Muscle of arm (tissue), 1 donor: ENCODE measurements at regions not wholly inside any gene's neighbourhood (a gene's known extent, or its start where the extent isn't known, plus 50 kb on each side); places are given as distances from the start of the nearest gene placed in this dataset.

Experiments used
- DNase-seq: peaks from one replicate; pipeline ENCODE4 v3.0.0-alpha.2; 2013

DNA sequence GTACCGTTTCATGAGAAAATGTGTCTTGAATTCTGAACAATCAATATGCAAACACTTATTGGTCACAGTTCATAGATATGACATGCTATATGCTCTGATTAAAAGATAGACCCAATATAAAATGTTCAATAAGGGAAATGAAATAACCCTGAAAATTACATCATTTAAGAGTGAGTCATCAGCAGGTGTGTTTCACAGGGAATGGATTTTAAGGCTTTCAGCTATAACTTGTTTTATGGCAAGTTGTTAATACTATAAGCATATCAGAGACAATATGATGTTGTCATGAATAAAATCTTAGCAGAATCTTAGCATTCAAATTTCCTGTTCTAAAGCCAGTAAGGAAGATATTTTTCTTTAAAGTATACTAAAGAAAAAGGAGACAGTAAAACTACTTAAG lies 483.4 kb upstream of the PCDH9 start:
- DNase-seq, result no peak

DNA sequence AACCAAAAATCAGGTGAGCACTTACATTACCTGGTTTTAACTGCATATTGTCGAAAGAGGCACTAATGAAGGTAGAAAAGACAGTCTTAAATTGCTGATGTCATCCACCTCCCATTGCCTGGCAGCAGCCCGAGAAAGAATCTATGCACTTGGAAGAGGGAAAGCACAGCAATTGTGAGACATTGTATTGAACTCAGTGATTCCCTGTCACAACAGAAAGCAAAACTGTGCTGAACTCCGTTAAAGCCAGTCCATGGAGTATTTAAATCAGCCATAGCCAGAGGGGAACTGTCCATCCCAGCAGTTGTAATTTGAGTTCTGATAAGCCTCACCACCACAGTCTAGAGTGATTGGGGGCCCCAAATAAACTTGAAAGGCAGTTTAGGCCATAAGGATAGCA lies 466.6 kb upstream of the PCDH9 start:
- no peak for DNase-seq

DNA sequence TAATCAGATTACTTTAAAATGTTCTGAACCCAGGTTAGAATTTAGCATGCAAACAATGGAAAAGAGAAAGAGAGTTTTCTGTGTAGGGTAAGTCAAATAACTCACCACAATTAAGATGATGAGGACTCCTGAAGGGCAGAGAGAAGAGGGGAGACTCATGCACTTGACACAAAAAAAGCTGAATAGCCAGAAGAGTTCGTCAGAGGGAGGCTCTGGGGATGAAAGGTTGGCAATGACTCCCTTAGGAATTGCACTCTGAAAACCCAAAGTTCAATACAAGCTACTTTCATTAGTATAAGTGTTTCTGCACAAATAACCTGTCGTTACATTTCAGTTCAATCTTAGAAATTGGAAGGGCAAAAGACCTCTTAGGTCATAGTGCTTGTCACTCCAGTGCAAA lies 434.4 kb upstream of the PCDH9 start:
- DNase-seq, result no peak

DNA sequence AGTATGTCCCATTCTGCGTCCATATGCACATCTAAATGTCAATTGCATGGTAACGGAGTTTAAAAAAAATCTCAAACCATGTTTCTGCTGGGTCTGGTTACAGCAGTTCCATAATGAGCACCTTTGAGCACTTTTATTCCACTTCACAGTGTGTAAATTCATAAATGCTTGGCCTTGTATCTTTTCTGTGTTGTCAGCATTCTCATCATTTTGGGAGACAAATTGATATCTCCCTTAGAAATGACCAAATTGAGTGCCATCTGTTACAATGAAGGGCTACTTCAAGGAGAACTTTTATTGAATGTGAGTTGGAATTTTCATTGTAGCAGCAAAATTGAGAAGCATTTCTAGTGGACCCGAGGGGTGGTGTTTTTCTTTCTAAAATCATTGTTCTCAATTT lies 432.9 kb upstream of the PCDH9 start:
- DNase-seq, result no peak

DNA sequence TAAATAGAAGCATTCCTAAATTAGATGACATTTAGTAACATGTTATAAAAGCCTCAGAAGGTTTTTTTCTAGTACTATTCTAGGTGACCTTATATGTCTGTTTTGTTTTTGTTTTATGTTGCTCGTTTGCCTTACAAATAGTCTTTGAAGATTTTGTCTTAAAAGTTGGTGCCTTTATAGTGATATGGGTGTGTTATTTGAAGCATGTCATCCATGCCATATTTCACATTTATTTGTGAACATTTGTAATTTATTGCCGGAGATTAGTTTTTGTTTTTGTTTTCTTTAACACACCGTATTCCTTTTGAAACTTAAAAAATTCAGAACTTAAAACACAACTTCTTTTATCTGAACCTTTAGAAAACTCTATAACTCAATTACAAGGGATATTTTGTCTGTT lies 422.8 kb upstream of the PCDH9 start:
- no peak for DNase-seq

DNA sequence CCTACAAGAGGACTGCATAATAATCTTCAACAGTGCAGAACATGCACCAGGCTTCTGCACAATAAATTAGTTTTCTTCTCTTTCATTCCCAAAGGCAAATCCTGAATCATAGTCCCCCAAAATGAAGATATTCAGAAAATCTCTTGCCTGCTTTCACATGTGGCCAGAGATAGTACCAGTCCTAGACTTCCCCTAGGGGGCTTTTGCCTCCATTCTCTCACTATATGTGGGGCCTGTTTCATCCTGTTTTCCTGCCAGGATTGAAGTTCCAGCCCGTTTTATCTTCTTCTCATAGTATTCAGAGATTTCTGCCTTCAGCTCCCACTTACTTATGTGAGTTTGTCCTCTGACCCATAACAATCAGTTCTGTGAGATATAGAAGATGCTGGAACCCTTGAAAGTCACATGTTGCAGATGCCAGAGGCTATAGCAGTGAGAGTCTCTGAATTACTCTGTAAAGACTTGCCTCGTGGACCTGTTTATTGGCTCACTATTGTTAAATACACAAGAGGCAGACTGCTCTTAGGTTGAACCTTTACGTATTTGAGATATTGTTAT lies 421.9 kb upstream of the PCDH9 start:
- DNase-seq, result no peak

DNA sequence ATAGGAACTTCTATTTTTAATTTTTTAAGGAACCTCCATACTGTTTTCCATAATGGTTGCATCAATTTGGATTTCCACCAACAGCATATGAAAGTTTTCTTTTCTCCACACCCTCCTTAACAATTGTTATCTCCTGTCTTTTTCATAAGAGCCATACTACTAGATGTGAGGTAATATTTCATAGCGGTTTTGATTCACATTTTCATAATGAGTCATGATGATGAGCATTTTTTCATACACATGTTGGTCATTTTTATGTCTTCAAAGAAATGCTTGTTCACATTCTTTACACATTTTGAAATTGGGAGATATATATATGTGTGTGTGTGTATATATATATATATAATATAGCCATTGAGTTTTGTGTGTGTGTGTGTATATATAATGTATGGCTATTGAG lies 420.3 kb upstream of the PCDH9 start:
- no peak for DNase-seq

DNA sequence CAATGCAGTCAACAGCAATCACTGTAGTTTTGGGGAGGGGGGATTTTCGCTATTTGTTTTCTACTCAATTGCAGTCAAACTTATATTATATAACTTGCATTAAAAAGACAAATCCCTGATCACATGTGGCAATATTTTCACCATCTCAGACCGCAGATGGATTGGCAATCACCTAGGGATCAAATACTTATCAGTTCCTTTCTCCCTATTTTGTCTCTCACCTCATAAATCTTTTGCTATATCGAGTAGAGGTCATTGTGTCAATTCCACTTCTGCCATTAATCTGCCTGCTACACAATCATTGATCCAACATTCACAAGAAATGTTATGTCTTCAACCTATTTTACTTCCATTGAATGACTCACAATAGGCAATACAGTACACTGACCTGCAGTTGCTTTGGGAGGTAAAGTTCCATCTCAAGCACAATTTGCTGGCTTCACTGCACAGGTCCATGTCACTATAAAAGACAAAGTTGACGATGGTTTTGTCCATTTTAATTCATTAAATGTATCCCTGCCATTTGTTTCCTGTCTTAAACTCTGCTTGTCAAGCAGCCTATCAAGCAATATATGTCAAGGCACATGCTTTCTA lies 415.8 kb upstream of the PCDH9 start:
- no peak for DNase-seq

DNA sequence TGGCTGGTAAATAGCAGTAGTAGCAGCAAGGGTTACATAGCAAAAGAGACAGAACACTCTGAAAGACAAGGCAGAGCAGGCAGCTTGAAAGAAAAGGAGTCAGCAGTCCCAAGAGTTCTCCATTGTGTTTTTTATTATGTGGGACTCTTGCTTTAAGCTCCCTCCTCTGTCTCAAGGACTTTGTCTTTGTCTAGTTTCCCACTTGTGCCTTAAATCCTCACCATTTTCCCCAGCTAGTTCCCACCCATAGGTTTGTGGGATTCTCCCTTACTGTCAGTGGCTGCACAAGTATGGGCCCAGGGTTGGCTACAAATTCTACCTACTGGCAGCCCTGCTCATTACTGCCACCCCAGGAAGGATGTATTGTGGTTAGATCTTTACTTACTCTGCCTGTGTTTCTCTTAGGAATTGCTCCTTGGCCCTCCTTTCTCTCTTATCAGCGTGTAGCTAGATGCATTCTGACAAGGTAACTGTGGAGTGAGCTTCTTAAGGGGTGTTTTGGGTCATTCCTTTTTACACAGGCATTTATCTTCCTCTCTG lies 413.4 kb upstream of the PCDH9 start:
- no peak for DNase-seq

DNA sequence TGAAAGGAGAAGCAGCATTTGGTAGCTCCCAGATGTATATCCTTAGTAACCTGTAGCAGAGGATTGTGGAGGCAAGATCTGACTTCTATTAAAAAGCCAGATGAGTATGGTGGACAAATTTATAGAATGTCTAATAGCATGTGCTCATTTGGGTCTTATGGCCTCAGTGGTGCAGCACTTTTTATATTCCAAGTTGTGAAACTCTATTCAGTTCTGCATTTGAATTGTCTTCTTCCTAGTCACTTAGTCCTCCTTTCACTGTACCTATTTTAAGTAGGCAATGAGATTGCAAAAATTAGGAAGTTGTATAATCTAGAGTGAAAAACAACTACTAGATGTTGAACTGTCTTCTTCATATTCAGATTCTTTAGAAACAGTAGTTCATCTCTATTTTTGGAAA lies 412.5 kb upstream of the PCDH9 start:
- no peak for DNase-seq

DNA sequence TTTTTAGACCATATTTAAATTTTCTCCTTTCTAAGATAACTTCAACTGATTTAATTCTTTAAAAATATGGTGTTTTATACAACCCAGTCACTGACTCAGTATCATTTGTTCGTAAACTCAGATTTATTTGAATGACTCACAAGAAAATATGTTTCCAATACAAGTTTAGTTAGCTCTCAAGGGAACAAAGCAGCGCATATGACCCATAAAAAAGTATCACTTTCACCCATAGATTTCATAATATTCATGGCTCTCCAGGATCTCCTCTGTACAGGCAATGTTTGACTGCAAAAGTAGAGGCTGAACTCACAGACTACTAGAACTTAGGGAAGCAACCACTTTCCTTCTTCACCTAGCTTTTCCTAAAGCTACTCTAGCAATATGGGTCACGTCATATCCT lies 405.6 kb upstream of the PCDH9 start:
- no peak for DNase-seq

DNA sequence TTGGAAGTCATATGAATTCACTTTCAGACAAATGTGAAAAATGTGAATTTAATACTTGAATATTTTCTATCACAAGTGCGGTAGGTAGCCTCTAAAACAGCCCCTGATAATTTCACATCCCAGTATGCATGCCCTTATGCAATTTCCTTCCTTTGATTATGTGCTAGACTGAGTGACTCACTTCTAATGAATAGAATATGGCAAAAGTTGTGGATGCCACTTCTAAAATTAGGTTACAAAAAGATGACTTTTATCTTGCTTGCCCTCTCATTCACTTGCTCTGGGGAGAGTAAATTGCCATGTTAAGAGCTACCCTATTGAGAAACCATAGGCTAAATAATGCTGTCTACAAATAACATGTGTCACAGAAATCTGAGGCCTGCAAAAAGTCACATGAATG lies 402.5 kb upstream of the PCDH9 start:
- DNase-seq, result no peak

DNA sequence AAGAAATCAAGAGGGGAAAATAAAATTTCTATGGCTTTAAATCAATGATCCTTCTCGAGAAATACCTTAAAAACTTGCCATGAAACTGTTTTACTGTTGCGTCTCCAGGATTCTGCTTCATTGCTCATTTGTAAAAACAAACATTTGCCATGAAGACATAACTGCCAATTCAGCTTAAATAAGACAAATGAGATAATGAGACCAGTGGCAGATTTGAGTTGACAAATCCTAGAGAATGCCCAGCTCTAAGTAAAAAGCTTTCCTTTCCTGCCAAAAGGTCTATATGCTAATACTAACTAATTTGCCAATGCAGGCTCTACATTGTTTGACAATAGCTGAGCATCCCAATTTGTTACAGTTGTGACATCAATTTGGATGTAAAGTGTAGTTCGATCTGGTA lies 400.5 kb upstream of the PCDH9 start:
- no peak for DNase-seq

DNA sequence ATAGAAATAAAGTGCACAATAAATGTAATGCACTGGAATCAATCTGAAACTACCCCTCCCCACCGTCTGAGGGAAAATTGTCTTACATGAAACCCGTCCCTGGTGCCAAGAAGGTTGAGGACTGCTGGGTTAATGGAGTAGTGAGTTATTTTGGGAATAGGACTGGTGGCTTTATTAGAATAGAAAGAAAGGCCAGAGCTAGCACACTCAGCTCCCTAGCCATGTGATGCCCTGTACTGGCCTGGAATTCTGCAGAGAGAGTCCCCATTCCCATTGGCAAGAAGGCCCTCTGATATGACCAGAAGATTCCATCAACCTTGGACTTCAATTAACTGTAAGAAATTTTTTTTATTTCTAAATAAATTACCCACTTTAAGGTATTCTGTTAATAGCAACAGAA lies 393.5 kb upstream of the PCDH9 start:
- DNase-seq, result no peak

DNA sequence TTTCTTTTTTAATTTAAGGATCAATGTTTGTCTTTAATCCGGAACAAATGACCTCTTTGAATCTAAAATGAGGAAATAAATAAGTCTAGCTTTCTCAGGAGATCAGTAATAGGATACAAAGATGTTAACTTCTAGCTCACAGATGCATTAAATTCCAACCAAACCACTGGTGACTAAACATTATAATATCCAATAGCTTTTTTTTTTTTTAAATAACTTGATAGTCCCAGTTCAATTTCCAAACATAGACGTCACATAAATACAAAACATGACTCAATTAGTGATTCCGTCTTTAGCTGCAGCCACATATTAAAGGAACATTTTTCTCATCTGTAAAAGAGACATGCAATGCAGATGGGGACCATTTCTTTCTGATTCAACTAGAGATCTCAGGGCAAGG lies 390.5 kb upstream of the PCDH9 start:
- DNase-seq, result no peak

DNA sequence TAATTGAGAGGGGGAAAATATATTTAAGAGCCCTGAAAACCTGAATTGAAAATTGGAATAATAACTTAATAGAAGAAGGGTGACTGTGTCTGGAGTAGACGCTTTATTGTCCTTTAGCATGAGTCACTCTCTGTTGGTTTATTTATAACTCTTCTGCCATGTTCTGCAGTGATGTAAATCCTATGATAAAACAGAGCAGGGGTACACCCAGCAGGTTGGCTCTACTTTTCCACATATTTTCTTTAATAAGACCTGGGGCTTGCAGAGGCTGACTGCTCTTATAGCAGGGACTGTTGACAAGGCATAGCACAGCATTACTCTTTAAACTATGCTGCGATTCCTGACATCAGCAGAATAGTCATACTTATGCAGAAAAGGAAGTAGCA lies 389.9 kb upstream of the PCDH9 start:
- DNase-seq, result no peak

DNA sequence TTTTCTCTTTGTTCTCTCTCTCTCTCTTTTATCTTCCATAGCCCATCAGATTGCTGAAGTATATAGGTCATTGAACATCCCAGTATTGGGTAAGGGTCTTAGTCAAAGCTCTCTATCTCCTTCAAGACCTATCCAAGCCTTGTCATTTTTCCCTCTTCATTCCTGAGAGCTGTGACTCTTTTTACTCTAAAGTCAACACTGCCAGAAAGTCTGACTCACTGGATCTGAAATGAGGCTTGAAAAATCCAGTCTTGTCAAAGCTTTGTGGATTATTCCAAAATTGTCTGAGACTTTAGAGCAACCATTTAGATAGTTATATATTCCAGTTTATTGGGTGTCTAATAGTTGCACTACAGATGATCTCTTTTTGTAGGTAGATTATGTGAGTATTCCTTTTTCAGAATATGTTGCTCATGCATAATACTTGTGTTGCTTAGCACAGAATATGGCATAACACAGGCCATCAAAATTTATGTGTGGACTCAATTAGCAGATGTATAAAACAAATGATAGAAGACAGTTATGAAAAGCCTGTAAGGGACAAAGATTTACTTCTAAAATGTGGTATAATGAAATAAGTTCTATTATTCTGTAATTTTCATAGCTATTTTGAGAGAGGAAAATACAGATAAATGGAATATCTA lies 389.3 kb upstream of the PCDH9 start:
- no peak for DNase-seq

DNA sequence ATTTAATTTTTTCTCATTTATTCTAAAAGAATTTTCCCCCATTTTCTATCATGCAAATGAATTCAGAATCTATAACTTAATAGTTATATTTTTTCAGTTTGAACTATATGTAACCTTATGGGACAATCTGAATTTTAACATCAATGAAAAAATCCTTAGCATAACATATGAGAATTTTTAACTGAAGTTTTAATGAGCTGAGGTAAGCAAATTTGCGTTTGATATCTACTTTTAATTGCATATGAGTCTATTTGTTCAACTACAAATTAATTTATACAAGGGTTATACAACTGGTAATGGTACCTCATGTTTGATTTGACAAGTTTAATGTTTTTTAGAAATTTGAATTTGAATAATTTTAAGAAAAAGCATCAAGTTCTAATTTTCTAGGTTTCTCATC lies 384.4 kb upstream of the PCDH9 start:
- DNase-seq, result no peak

DNA sequence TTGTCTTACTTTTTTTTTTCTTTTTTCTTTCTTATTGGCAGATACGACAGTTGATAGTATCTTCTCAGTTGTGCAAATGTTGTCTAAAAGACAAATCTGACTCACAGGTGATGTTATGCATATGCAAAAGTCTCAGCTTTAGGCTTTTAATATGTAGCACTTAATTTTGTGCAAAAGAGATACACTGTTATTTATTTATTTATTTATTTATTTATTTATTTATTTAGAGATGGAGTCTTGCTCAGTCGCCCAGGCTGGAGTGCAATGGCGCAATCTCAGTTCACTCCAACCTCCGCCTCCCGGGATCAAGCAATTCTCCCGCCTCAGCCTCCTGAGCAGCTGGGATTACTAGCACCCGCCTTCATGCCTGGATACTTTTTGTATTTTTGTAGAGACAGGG lies 383.9 kb upstream of the PCDH9 start:
- no peak for DNase-seq

DNA sequence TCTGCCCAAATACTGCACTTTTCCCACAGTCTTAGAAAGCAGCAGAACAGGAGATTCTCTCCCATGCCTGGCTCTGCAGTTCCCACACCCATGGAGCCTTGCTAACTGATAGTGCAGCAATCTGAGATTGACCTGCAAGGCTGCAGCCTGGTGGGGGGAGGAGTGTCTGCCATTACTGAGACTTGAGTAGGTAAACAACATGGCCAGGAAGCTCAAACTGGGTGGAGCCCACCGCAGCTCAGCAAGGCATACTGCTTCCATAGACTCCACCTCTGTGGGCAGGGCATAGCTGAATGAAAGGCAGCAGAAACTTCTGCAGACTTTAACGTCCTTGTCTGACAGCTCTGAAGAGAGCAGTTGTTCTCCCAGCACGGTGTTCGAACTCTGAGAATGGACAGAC lies 358.5 kb upstream of the PCDH9 start:
- DNase-seq, result no peak

DNA sequence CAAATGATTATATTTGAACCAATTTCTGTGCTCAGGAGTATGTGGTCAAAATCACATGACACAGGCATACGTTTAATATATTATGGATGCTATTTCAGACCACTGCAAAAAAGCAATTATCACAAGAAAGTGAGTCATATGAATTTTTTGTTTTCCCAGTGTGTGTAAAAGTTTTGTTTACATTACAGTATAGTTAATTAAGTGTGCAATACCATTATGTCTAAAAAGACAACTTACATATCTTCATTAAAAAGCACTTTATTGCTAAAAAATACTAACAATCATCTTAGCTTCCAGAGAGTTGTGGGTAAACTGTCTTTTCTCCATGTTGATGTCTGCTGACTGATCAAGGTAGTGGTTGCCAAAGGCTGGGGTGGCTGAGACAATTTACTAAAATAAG lies 347.2 kb upstream of the PCDH9 start:
- DNase-seq, result no peak

DNA sequence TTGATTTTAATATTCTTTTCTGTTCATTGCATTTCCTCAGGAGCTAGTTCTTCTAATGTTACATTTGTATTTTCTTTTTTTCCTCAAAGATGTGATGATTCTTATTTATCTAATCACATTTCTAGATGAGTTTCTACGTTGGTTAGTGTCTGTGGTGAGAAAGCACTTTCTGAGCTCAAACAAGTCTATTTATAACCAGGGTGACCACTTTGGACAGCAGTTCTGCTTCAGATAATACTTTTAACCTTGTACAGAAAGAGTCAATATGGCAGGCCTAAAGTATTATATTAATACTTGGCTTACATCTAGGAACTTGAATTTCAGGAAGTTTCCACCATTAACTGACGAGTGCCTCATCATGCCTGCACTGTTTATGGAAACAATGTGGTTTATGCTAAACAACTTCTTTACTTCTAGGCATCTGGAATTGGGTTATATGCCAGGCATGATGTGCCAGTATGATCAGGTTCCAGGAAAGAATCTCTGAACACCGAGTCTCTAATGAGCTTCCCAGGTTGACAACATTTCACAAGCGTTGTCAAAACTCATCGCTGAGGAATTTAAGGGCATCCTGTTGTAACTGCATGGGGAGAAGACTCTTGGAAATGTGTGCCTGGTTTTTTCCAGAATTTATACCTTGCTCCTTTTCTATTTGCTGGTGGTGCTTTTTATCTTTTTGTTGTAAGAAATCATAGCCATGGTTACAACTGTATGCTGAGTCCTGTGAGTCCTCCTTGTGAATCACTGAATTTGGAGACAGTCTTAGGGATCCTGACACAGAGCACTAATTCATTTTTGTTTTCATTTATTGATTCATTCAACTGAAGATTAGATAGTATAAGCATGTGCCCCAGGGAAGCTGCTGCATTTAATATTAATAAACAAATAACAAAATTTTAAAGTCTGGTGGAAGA lies 344.4 kb upstream of the PCDH9 start:
- peak; percentile 60 for DNase-seq

DNA sequence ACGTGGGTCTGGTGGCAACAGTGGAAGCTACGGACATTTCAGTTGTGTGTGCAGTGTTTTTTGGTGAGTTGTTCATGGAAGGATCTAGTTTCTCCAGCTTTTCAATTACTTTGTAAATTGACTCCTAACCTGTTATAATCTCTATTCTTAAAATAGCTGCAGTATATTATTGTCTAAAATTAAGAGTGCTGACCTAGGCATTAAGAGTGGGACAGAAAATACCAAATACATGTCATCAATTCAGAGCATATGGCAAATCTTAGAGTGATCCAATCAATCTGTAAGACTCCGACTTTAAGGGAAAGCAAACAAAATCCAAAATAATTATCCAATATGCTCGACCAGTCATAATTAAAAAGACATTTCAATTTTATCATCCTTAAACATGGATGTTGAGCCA lies 338.1 kb upstream of the PCDH9 start:
- DNase-seq, result no peak
